Natural killer cell (primary cell): ENCODE measurements at regions not wholly inside any gene's neighbourhood (a gene's known extent, or its start where the extent isn't known, plus 50 kb on each side); places are given as distances from the start of the nearest gene placed in this dataset.
A peak's percentile ranks its signal among the peaks of the same experiment; 100 is the strongest.
"Not testable (repeated sequence)": the region's sequence is repeated elsewhere in the genome, so short reads cannot be mapped to it uniquely, and the experiment has no call there.

Source experiments
- ATAC-seq, 3 donors: fragments of 150-1000 bp in 2 of 3; fragments of 200-7000 bp in 1 of 3; cut with Tn5 transposase; 1 replicate in 1 of 3; 2 replicates in 2 of 3; pipeline ENCODE4 v1.10.0; 2021; ENCODE audit warnings: mild to moderate bottlenecking in 2 of 3, moderate library complexity in 2 of 3
- DNase-seq, 2 donors: peaks; one replicate each; pipeline versions ENCODE4 v3.0.0 to v3.0.0-alpha.2; 2013 to 2021; ENCODE audit warnings: mixed read lengths in 1 of 2
- H3K27ac ChIP-seq: one replicate; pipeline ENCODE4 v1.5.1; 2013; ENCODE audit warnings: mild to moderate bottlenecking, low read length
- H3K27me3 ChIP-seq: one replicate; pipeline ENCODE4 v1.6.1; 2013; ENCODE audit warnings: low read length; ENCODE audit not compliant: control insufficient read depth, insufficient read depth
- H3K36me3 ChIP-seq: one replicate; pipeline ENCODE4 v1.6.1; 2013; ENCODE audit warnings: low read length; ENCODE audit not compliant: control insufficient read depth, insufficient read depth
- H3K4me1 ChIP-seq: one replicate; pipeline ENCODE4 v1.6.1; 2013; ENCODE audit warnings: low read length; ENCODE audit not compliant: control insufficient read depth, insufficient read depth
- H3K4me3 ChIP-seq: one replicate; pipeline ENCODE4 v1.5.1; 2013; ENCODE audit warnings: low read length
- H3K9me3 ChIP-seq: one replicate; pipeline ENCODE4 v1.6.1; 2013; ENCODE audit warnings: low read length; ENCODE audit not compliant: control insufficient read depth, insufficient read depth
- H3K27ac Mint-ChIP-seq, 2 donors: one replicate each; pipeline ENCODE4 v1.8.0; 2022; ENCODE audit warnings: mild to moderate bottlenecking in 2 of 2, mixed read lengths in 2 of 2, moderate library complexity in 1 of 2
- H3K27me3 Mint-ChIP-seq, 2 donors: one replicate each; pipeline ENCODE4 v1.8.0; 2022; ENCODE audit warnings: low read depth in 2 of 2, mixed read lengths in 2 of 2
- H3K36me3 Mint-ChIP-seq: one replicate; pipeline ENCODE4 v1.8.0; 2022; ENCODE audit warnings: mixed read lengths
- H3K4me1 Mint-ChIP-seq, 2 donors: one replicate each; pipeline ENCODE4 v1.8.0; 2022; ENCODE audit warnings: mixed read lengths in 2 of 2
- H3K4me3 Mint-ChIP-seq: one replicate; pipeline ENCODE4 v1.8.0; 2022; ENCODE audit warnings: mild to moderate bottlenecking, moderate library complexity, mixed read lengths
- H3K9me3 Mint-ChIP-seq, 2 donors: one replicate each; pipeline ENCODE4 v1.8.0; 2022; ENCODE audit warnings: mixed read lengths in 2 of 2
- CTCF ChIP-seq: fragments of 200-600 bp; IDR thresholded peaks from one replicate; pipeline ENCODE4 v1.8.0; 2022; ENCODE audit warnings: antibody characterized with exemption
- WGBS: methylation state at CpG from one replicate; pipeline ENCODE4 v1.1.7; 2013; ENCODE audit warnings: missing lambda C conversion rate; ENCODE audit not compliant: insufficient coverage; 5-methylcytosine and 5-hydroxymethylcytosine counted together
- intact Hi-C: fragments of 100-400 bp; cut with micrococcal nuclease; formaldehyde crosslinking; loops from one replicate; pipeline ENCODE4 v1.14.2; 2022

GRCh38 chr3:87792198-87792533 is 266.6 kb downstream of the CGGBP1 start:
- Histone ChIP-seq H3K4me1 (peaks cover 9% of the 10 kb centered on the region), H3K27ac (no peak overlapping the region), H3K27me3 (peaks cover 12% of the 10 kb centered on the region), H3K36me3 (no peaks in the 10 kb centered on the region), H3K9me3 (no peaks in the 10 kb centered on the region), H3K4me3 (peak overlapping the region; percentile 15)
- TF ChIP-seq CTCF, result no peak
- no peak for ATAC-seq
- Mint-ChIP-seq H3K36me3 (no peaks in the 10 kb centered on the region), H3K4me1 (peaks cover 27 to 28% of the 10 kb centered on the region in 2 donors), H3K27ac (no peak overlapping the region), H3K9me3 (peaks cover 0 to 8% of the 10 kb centered on the region in 2 donors), H3K4me3 (peak overlapping the region; percentile 75), H3K27me3 (peaks cover 39 to 46% of the 10 kb centered on the region in 2 donors)
- no peak for DNase-seq
- 2% methylated on average over 9 of the region's 10 CpGs for WGBS
- intact Hi-C loops, result no loop called here

- H3K27ac ChIP-seq, result no peak overlapping the region
These were observed 267.4 kb downstream of the CGGBP1 start for GRCh38 chr3:87791248-87792027.

GRCh38 chr3:87789049-87789448 is 269.8 kb downstream of the CGGBP1 start:
- H3K4me3 ChIP-seq, H3K9me3 ChIP-seq, intact Hi-C loops, H3K27ac Mint-ChIP-seq, ATAC-seq, H3K36me3 ChIP-seq, H3K4me3 Mint-ChIP-seq, H3K36me3 Mint-ChIP-seq, H3K4me1 ChIP-seq, H3K9me3 Mint-ChIP-seq, H3K27ac ChIP-seq, DNase-seq: not testable (repeated sequence)
- WGBS, result 76% methylated on average over 3 of the region's 3 CpGs
- peaks cover 26 to 30% of the 10 kb centered on the region in 2 donors for H3K27me3 Mint-ChIP-seq
- peaks cover 15% of the 10 kb centered on the region in 2 donors for H3K4me1 Mint-ChIP-seq
- peaks cover 12% of the 10 kb centered on the region for H3K27me3 ChIP-seq

More at GRCh38 chr3:87791248-87792027, 267.4 kb downstream of the CGGBP1 start:
- Histone ChIP-seq H3K36me3 (no peaks in the 10 kb centered on the region), H3K9me3 (no peaks in the 10 kb centered on the region), H3K27me3 (peaks cover 12% of the 10 kb centered on the region), H3K4me3 (no peak overlapping the region), H3K4me1 (peaks cover 9% of the 10 kb centered on the region)
- H3K27ac Mint-ChIP-seq, result no peak overlapping the region
- peaks cover 22% of the 10 kb centered on the region in 2 donors for H3K4me1 Mint-ChIP-seq
- intact Hi-C loops, result no loop called here
- TF ChIP-seq CTCF, result no peak
- no peak for DNase-seq
- H3K9me3 Mint-ChIP-seq, result peaks cover 0 to 8% of the 10 kb centered on the region in 2 donors
- H3K27me3 Mint-ChIP-seq, result peaks cover 37 to 42% of the 10 kb centered on the region in 2 donors
- ATAC-seq, result no peak
- 26% methylated on average over 5 of the region's 9 CpGs for WGBS
- H3K4me3 Mint-ChIP-seq, result no peak overlapping the region
- H3K36me3 Mint-ChIP-seq, result no peaks in the 10 kb centered on the region

GRCh38 chr3:87788516-87788915 is 270.3 kb downstream of the CGGBP1 start:
- Histone ChIP-seq H3K4me1 (peaks cover 9% of the 10 kb centered on the region), H3K36me3 (no peaks in the 10 kb centered on the region), H3K9me3 (no peaks in the 10 kb centered on the region), H3K27me3 (peaks cover 12% of the 10 kb centered on the region), H3K27ac (no peak overlapping the region), H3K4me3 (no peak overlapping the region)
- Mint-ChIP-seq H3K27ac (no peak overlapping the region), H3K27me3 (peaks cover 25 to 28% of the 10 kb centered on the region in 2 donors), H3K4me3 (no peak overlapping the region), H3K9me3 (peaks cover 0 to 5% of the 10 kb centered on the region in 2 donors), H3K4me1 (peaks cover 14 to 15% of the 10 kb centered on the region in 2 donors), H3K36me3 (no peaks in the 10 kb centered on the region)
- intact Hi-C loops, result no loop called here
- TF ChIP-seq CTCF, result no peak
- 71% methylated on average over 4 of the region's 4 CpGs for WGBS
- DNase-seq (no peak), ATAC-seq (no peak)
